ENCODE measurements at regions not wholly inside any gene's neighbourhood (a gene's known extent, or its start where the extent isn't known, plus 50 kb on each side); places are given as distances from the start of the nearest gene placed in this dataset.

GRCh38 chr17:52841971-52842370, 683.5 kb upstream of the CA10 start (continued):
- TF ChIP-seq USF1 (IDR thresholded peaks at IDR 0.05; ENCODE audit: borderline replicate concordance, low read depth) = no peak
- TF ChIP-seq FOXM1 (IDR thresholded peaks at IDR 0.05; ENCODE audit: low read depth) = no peak
- no peak for TF ChIP-seq IRF3 (IDR thresholded peaks at IDR 0.05; ENCODE audit: low read depth, low read length)
- no peak for TF ChIP-seq RCOR1 (IDR thresholded peaks at IDR 0.05; ENCODE audit: low read length)
- no peak for TF ChIP-seq TCF12 (IDR thresholded peaks at IDR 0.05)

GRCh38 chr17:52837492-52837891, 679.0 kb upstream of the CA10 start:
- Histone ChIP-seq H3K4me1 (ENCODE audit: control insufficient read depth in 1 of 2, insufficient read depth in 2 of 2, low read depth in 1 of 2, low read length in 1 of 2) (no peaks in the 10 kb centered on the region), H3K27me3 (ENCODE audit: insufficient read depth) (no peaks in the 10 kb centered on the region), H2AFZ (ENCODE audit: low read depth) (no peak overlapping the region), H3K79me2 (ENCODE audit: insufficient read depth) (no peaks in the 10 kb centered on the region), H3K36me3 (replicated peaks in 1 of 2; ENCODE audit: control insufficient read depth in 1 of 2, insufficient read depth in 2 of 2, low read length in 1 of 2) (no peaks in the 10 kb centered on the region), H3K4me2 (no peak overlapping the region), H3F3A (replicated peaks; ENCODE audit: insufficient read depth) (no peaks in the 10 kb centered on the region), H3K9ac (no peak overlapping the region), H3K9me3 (0 out of 2 replicates have a peak, but pooled peaks cover 5% of the 10 kb centered on the region), H4K20me1 (ENCODE audit: insufficient read depth) (no peaks in the 10 kb centered on the region), H3K27ac (ENCODE audit: low read depth in 2 of 2, low read length in 1 of 2) (no peak overlapping the region), H3K4me3 (ENCODE audit: low read depth in 2 of 2, low read length in 1 of 2) (no peak overlapping the region), H3K9me2 (no peaks in the 10 kb centered on the region)
- no peak for DNase-seq
- TF ChIP-seq CHD2 (IDR thresholded peaks at IDR 0.05; ENCODE audit: low read length, partially characterized antibody) = no peak
- no peak for TF ChIP-seq PBX3 (IDR thresholded peaks at IDR 0.05)
- TF ChIP-seq REST (IDR thresholded peaks at IDR 0.05; ENCODE audit: low read depth, low read length) = no peak
- TF ChIP-seq, protein P1, sequence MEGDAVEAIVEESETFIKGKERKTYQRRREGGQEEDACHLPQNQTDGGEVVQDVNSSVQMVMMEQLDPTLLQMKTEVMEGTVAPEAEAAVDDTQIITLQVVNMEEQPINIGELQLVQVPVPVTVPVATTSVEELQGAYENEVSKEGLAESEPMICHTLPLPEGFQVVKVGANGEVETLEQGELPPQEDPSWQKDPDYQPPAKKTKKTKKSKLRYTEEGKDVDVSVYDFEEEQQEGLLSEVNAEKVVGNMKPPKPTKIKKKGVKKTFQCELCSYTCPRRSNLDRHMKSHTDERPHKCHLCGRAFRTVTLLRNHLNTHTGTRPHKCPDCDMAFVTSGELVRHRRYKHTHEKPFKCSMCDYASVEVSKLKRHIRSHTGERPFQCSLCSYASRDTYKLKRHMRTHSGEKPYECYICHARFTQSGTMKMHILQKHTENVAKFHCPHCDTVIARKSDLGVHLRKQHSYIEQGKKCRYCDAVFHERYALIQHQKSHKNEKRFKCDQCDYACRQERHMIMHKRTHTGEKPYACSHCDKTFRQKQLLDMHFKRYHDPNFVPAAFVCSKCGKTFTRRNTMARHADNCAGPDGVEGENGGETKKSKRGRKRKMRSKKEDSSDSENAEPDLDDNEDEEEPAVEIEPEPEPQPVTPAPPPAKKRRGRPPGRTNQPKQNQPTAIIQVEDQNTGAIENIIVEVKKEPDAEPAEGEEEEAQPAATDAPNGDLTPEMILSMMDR (IDR thresholded peaks at IDR 0.05) = no peak
- TF ChIP-seq TCF12 (IDR thresholded peaks at IDR 0.05) = no peak
- TF ChIP-seq JUND (IDR thresholded peaks at IDR 0.05) = no peak
- no peak for TF ChIP-seq RCOR1 (IDR thresholded peaks at IDR 0.05; ENCODE audit: low read length)
- TF ChIP-seq MEF2A (IDR thresholded peaks at IDR 0.05; ENCODE audit: borderline replicate concordance, low read depth) = no peak
- no peak for TF ChIP-seq GATA2 (CRISPR knock-in tag; IDR thresholded peaks at IDR 0.05)
- no peak for TF ChIP-seq SMC3 (IDR thresholded peaks at IDR 0.05; ENCODE audit: low read depth, low read length)
- no peak for TF ChIP-seq TEAD4 (IDR thresholded peaks at IDR 0.05; ENCODE audit: borderline replicate concordance, insufficient read depth)
- TF ChIP-seq, protein P2, sequence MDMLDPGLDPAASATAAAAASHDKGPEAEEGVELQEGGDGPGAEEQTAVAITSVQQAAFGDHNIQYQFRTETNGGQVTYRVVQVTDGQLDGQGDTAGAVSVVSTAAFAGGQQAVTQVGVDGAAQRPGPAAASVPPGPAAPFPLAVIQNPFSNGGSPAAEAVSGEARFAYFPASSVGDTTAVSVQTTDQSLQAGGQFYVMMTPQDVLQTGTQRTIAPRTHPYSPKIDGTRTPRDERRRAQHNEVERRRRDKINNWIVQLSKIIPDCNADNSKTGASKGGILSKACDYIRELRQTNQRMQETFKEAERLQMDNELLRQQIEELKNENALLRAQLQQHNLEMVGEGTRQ (IDR thresholded peaks at IDR 0.05; ENCODE audit: borderline replicate concordance, low read depth, low read length) = no peak
- TF ChIP-seq NFIC (IDR thresholded peaks at IDR 0.05; ENCODE audit: borderline replicate concordance) = no peak
- TF ChIP-seq RAD21 (IDR thresholded peaks at IDR 0.05; ENCODE audit: low read length) = no peak
- no peak for TF ChIP-seq FOXM1 (IDR thresholded peaks at IDR 0.05; ENCODE audit: low read depth)
- ChIA-PET CTCF (no interaction called here), POLR2A (no interaction called here)
- WGBS (ENCODE audit: low lambda C conversion rate) = 36% methylated on average over 3 of the region's 3 CpGs
